GM21526 (cell line): ENCODE measurements at regions not wholly inside any gene's neighbourhood (a gene's known extent, or its start where the extent isn't known, plus 50 kb on each side); places are given as distances from the start of the nearest gene placed in this dataset.

Experiments used
- ATAC-seq: cut with Tn5 transposase; IDR thresholded peaks from one replicate; pipeline ENCODE4 v1.9.1; 2021; ENCODE audit warnings: moderate library complexity; ENCODE audit not compliant: unreplicated experiment, low FRiP score

DNA sequence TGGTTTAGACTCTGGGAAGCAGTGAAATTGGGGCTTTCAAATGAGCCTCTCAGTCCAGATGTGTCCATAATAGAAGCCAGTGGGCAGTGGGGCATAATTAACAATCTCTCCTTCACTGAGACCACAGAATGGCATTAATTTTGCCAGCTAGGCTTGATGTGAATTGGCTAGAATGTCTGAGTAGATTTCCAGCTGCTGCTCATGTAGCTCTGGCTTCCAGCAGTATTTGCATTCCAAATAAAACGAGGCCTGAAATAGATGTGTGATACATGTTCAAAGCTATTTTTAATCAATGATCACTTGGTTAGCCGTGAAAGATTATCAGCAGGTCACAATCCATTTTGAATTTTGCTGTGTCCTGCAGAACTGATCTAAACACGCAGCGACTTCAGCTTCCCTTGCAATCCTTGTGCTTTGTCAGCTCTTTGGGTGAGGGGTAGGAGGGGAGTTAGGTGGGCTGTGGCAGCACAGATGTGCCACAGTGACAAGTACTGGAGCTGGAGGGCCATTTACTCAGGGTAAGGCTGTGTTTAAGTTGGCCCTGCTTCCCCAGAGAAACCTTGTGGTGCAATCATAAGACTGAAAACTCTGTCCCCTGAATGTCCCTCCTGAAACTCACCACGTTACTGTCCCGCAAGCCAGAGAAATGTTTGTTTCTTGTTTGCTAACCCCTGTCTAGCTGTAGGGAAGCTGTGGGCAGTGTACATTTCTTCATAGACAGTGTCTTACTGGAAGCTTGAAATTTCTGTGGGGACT lies 56.9 kb upstream of the TMEM178A start:
- no peak for ATAC-seq

DNA sequence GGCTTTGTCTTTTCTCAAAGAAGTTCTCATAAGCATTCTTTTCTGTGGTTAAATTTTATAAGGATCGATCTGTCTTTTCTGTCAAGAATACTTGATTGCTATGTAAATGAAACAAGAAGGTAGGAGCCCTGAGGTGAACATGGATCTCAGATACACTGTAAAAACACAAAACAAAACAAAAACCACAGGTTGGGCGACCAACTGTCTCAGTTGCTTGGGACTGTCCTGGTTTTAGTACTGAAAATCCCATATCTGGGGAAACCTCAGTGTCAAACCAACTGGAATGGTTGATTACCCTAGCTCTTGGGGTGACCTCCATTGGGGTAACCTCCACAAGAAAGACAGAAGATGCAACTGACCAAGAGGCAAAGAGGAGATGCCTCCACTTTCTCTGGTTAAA lies 55.8 kb upstream of the TMEM178A start:
- no peak for ATAC-seq

- no peak for ATAC-seq
Measured at GRCh38 chr2:39615675-39616074, 50.0 kb upstream of the TMEM178A start.
